Activated CD4-positive, alpha-beta T cell treated with anti-CD3 and anti-CD28 coated beads, Interleukin-2, amount 10 ng/mL, durations not matched to agents 7 days and 5 days (primary cell): ENCODE measurements at regions not wholly inside any gene's neighbourhood (a gene's known extent, or its start where the extent isn't known, plus 50 kb on each side); places are given as distances from the start of the nearest gene placed in this dataset.

Source experiments
- CTCF ChIA-PET: fragments of 350-600 bp; sonication (Branson Sonifier 250); formaldehyde crosslinking; loops from one replicate; lab custom pipeline; 2021; ENCODE audit warnings: antibody characterized with exemption; lab: Charles Lee
- POLR2A ChIA-PET: fragments of 350-600 bp; sonication (Branson Sonifier 250); formaldehyde crosslinking; loops from one replicate; lab custom pipeline; 2021; ENCODE audit warnings: antibody characterized with exemption; lab: Charles Lee
- DNase-seq: peaks from one replicate; pipeline ENCODE4 v3.0.0-alpha.2; 2020
- H3K27ac Mint-ChIP-seq: one replicate; pipeline ENCODE4 v1.8.0; 2021; ENCODE audit warnings: mild to moderate bottlenecking, moderate library complexity, mixed read lengths
- H3K27me3 Mint-ChIP-seq: one replicate; pipeline ENCODE4 v1.8.0; 2021; ENCODE audit warnings: mixed read lengths
- H3K36me3 Mint-ChIP-seq: one replicate; pipeline ENCODE4 v1.8.0; 2021; ENCODE audit warnings: low read depth, mixed read lengths
- H3K4me1 Mint-ChIP-seq: one replicate; pipeline ENCODE4 v1.8.0; 2021; ENCODE audit warnings: mixed read lengths
- H3K4me3 Mint-ChIP-seq: one replicate; pipeline ENCODE4 v1.8.0; 2021; ENCODE audit warnings: mild to moderate bottlenecking, moderate library complexity, mixed read lengths
- H3K9me3 Mint-ChIP-seq: one replicate; pipeline ENCODE4 v1.8.0; 2021; ENCODE audit warnings: mixed read lengths

GRCh38 chr18:61738488-61738887, 154.3 kb downstream of the RNF152 start:
- DNase-seq: no peak
- H3K4me3 Mint-ChIP-seq: no peak overlapping the region
- no peaks in the 10 kb centered on the region for H3K9me3 Mint-ChIP-seq
- H3K27me3 Mint-ChIP-seq: no peaks in the 10 kb centered on the region
- no peaks in the 10 kb centered on the region for H3K36me3 Mint-ChIP-seq
- no peaks in the 10 kb centered on the region for H3K4me1 Mint-ChIP-seq
- ChIA-PET POLR2A (no interaction called here), CTCF (no interaction called here)
- no peak overlapping the region for H3K27ac Mint-ChIP-seq

GRCh38 chr18:61738042-61738441, 154.8 kb downstream of the RNF152 start:
- no peak for DNase-seq
- H3K4me1 Mint-ChIP-seq: no peaks in the 10 kb centered on the region
- H3K36me3 Mint-ChIP-seq: no peaks in the 10 kb centered on the region
- ChIA-PET CTCF (no interaction called here), POLR2A (no interaction called here)
- no peaks in the 10 kb centered on the region for H3K9me3 Mint-ChIP-seq
- no peak overlapping the region for H3K27ac Mint-ChIP-seq
- H3K4me3 Mint-ChIP-seq: no peak overlapping the region
- no peaks in the 10 kb centered on the region for H3K27me3 Mint-ChIP-seq

GRCh38 chr18:61736133-61736532, 156.7 kb downstream of the RNF152 start:
- Mint-ChIP-seq H3K27me3 (no peaks in the 10 kb centered on the region), H3K36me3 (no peaks in the 10 kb centered on the region), H3K27ac (no peak overlapping the region), H3K4me1 (no peaks in the 10 kb centered on the region), H3K4me3 (no peak overlapping the region), H3K9me3 (no peaks in the 10 kb centered on the region)
- no peak for DNase-seq
- ChIA-PET POLR2A (no interaction called here), CTCF (no interaction called here)

- CTCF ChIA-PET: no interaction called here
These were observed 157.2 kb downstream of the RNF152 start for GRCh38 chr18:61735564-61736102.

GRCh38 chr18:61734396-61734795, 158.4 kb downstream of the RNF152 start:
- Mint-ChIP-seq H3K27me3 (no peaks in the 10 kb centered on the region), H3K27ac (no peak overlapping the region), H3K9me3 (no peaks in the 10 kb centered on the region), H3K4me1 (no peaks in the 10 kb centered on the region), H3K36me3 (no peaks in the 10 kb centered on the region), H3K4me3 (no peak overlapping the region)
- ChIA-PET POLR2A (no interaction called here), CTCF (no interaction called here)
- no peak for DNase-seq

More at GRCh38 chr18:61735564-61736102, 157.2 kb downstream of the RNF152 start:
- Mint-ChIP-seq H3K27me3 (no peaks in the 10 kb centered on the region), H3K27ac (no peak overlapping the region), H3K4me3 (no peak overlapping the region), H3K4me1 (no peaks in the 10 kb centered on the region), H3K9me3 (no peaks in the 10 kb centered on the region), H3K36me3 (no peaks in the 10 kb centered on the region)
- POLR2A ChIA-PET: no interaction called here
- DNase-seq: no peak

GRCh38 chr18:61732854-61733253, 160.0 kb downstream of the RNF152 start:
- no peak overlapping the region for H3K27ac Mint-ChIP-seq
- H3K9me3 Mint-ChIP-seq: no peaks in the 10 kb centered on the region
- no peaks in the 10 kb centered on the region for H3K27me3 Mint-ChIP-seq
- ChIA-PET CTCF (no interaction called here), POLR2A (no interaction called here)
- H3K4me1 Mint-ChIP-seq: no peaks in the 10 kb centered on the region
- no peak overlapping the region for H3K4me3 Mint-ChIP-seq
- no peaks in the 10 kb centered on the region for H3K36me3 Mint-ChIP-seq
- no peak for DNase-seq

GRCh38 chr18:61731693-61732376, 161.0 kb downstream of the RNF152 start:
- H3K36me3 Mint-ChIP-seq: no peaks in the 10 kb centered on the region
- H3K4me3 Mint-ChIP-seq: no peak overlapping the region
- CTCF ChIA-PET: no interaction called here
- DNase-seq: no peak
- POLR2A ChIA-PET: no interaction called here
- no peaks in the 10 kb centered on the region for H3K9me3 Mint-ChIP-seq
- no peaks in the 10 kb centered on the region for H3K4me1 Mint-ChIP-seq
- peaks cover 2% of the 10 kb centered on the region for H3K27me3 Mint-ChIP-seq
- no peak overlapping the region for H3K27ac Mint-ChIP-seq

GRCh38 chr18:61731178-61731577, 161.6 kb downstream of the RNF152 start:
- no peaks in the 10 kb centered on the region for H3K9me3 Mint-ChIP-seq
- DNase-seq: no peak
- no peak overlapping the region for H3K4me3 Mint-ChIP-seq
- H3K4me1 Mint-ChIP-seq: no peaks in the 10 kb centered on the region
- ChIA-PET POLR2A (no interaction called here), CTCF (no interaction called here)
- H3K27me3 Mint-ChIP-seq: peaks cover 2% of the 10 kb centered on the region
- H3K36me3 Mint-ChIP-seq: no peaks in the 10 kb centered on the region
- H3K27ac Mint-ChIP-seq: no peak overlapping the region

GRCh38 chr18:61729322-61729721, 163.5 kb downstream of the RNF152 start:
- Mint-ChIP-seq H3K27me3 (peaks cover 2% of the 10 kb centered on the region), H3K27ac (no peak overlapping the region), H3K4me1 (no peaks in the 10 kb centered on the region), H3K36me3 (no peaks in the 10 kb centered on the region), H3K4me3 (no peak overlapping the region), H3K9me3 (no peaks in the 10 kb centered on the region)
- CTCF ChIA-PET: interaction anchor here (1.3 kb wide), 1 partner anchor 12 kb away, joined by 4 read pairs; no protein-coding TSS in a partner anchor
- POLR2A ChIA-PET: no interaction called here
- DNase-seq: no peak

GRCh38 chr18:61727241-61728193, 165.3 kb downstream of the RNF152 start:
- Mint-ChIP-seq H3K36me3 (no peaks in the 10 kb centered on the region), H3K9me3 (no peaks in the 10 kb centered on the region), H3K4me1 (no peaks in the 10 kb centered on the region), H3K4me3 (no peak overlapping the region), H3K27ac (no peak overlapping the region), H3K27me3 (peaks cover 2% of the 10 kb centered on the region)
- ChIA-PET CTCF (no interaction called here), POLR2A (no interaction called here)
- no peak for DNase-seq

- Mint-ChIP-seq H3K9me3 (no peaks in the 10 kb centered on the region), H3K27me3 (peaks cover 2% of the 10 kb centered on the region), H3K36me3 (no peaks in the 10 kb centered on the region), H3K4me1 (no peaks in the 10 kb centered on the region), H3K27ac (no peak overlapping the region), H3K4me3 (no peak overlapping the region)
- ChIA-PET CTCF (interaction anchor here (0.6 to 1.0 kb wide), 2 partner anchors 19 to 636 kb away, joined by 3 read pairs; no protein-coding TSS in a partner anchor), POLR2A (no interaction called here)
- DNase-seq: no peak
These were observed 168.3 kb downstream of the RNF152 start for GRCh38 chr18:61724532-61724931.

- Mint-ChIP-seq H3K27me3 (peaks cover 2% of the 10 kb centered on the region), H3K4me3 (no peak overlapping the region), H3K36me3 (no peaks in the 10 kb centered on the region), H3K27ac (no peak overlapping the region), H3K9me3 (no peaks in the 10 kb centered on the region), H3K4me1 (no peaks in the 10 kb centered on the region)
- CTCF ChIA-PET: no interaction called here
- POLR2A ChIA-PET: no interaction called here
- no peak for DNase-seq
These were observed 170.6 kb downstream of the RNF152 start for GRCh38 chr18:61722247-61722646.

GRCh38 chr18:61720496-61720895, 172.3 kb downstream of the RNF152 start:
- no peaks in the 10 kb centered on the region for H3K4me1 Mint-ChIP-seq
- H3K27ac Mint-ChIP-seq: no peak overlapping the region
- no peaks in the 10 kb centered on the region for H3K9me3 Mint-ChIP-seq
- CTCF ChIA-PET: no interaction called here
- no peaks in the 10 kb centered on the region for H3K27me3 Mint-ChIP-seq
- POLR2A ChIA-PET: no interaction called here
- no peak overlapping the region for H3K4me3 Mint-ChIP-seq
- DNase-seq: no peak
- no peaks in the 10 kb centered on the region for H3K36me3 Mint-ChIP-seq
